ENCODE measurements at regions not wholly inside any gene's neighbourhood (a gene's known extent, or its start where the extent isn't known, plus 50 kb on each side); places are given as distances from the start of the nearest gene placed in this dataset.

DNA sequence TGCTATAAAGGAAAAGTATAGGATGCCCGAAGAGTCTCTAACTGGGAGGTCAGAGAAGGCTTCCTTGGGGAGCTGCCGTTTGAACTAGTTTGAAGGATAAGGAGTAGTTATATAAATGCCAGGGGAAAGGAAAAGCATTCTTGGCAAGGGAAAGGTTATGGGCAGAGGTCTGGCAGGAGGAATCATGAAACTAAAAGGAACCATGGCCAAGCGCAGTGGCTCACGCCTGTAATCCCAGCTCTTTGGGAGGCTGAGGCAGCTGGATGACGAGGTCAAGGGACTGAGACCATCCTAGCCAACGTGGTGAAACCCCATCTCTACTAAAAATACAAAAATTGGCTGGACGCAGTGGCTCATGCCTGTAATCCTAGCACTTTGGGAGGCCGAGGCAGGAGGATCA, 66.8 kb upstream of the EPCAM start:
- WGBS = 79% methylated on average over 8 of the region's 8 CpGs
- no peak for TF ChIP-seq JUND (IDR thresholded peaks at IDR 0.05)
- TF ChIP-seq, protein P1, sequence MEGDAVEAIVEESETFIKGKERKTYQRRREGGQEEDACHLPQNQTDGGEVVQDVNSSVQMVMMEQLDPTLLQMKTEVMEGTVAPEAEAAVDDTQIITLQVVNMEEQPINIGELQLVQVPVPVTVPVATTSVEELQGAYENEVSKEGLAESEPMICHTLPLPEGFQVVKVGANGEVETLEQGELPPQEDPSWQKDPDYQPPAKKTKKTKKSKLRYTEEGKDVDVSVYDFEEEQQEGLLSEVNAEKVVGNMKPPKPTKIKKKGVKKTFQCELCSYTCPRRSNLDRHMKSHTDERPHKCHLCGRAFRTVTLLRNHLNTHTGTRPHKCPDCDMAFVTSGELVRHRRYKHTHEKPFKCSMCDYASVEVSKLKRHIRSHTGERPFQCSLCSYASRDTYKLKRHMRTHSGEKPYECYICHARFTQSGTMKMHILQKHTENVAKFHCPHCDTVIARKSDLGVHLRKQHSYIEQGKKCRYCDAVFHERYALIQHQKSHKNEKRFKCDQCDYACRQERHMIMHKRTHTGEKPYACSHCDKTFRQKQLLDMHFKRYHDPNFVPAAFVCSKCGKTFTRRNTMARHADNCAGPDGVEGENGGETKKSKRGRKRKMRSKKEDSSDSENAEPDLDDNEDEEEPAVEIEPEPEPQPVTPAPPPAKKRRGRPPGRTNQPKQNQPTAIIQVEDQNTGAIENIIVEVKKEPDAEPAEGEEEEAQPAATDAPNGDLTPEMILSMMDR (IDR thresholded peaks at IDR 0.05; ENCODE audit: low read depth, low read length, missing input control) = no peak
- H3K4me1 ChIP-seq (ENCODE audit: control insufficient read depth in 4 of 4, insufficient read depth in 4 of 4, low read length in 3 of 4) = peaks cover 0 to 3% (median 0%) of the 10 kb centered on the region in 4 donors

DNA sequence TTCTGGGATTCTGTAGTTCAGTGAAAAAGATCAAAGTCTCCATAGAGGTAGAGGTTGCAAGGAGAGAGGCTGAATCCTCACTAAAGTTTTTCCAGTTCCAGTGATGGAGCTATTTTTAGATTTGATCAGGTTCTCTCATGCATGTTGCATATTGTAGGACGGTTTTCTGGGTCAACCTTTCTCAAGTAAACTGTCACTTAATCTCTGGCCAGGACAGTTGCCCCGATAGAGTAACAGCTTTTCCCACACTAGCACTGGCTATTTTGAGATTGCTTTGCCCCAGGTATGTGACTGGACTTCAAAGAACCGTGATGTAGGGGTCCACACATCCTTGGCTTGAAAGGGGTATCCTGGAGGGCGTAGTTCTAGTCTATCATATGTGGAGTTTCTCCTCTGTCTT, 67.4 kb upstream of the EPCAM start:
- peaks cover 0 to 3% (median 0%) of the 10 kb centered on the region in 4 donors for H3K4me1 ChIP-seq (ENCODE audit: control insufficient read depth in 4 of 4, insufficient read depth in 4 of 4, low read length in 3 of 4)
- 90% methylated on average over 4 of the region's 4 CpGs for WGBS
- H3K36me3 ChIP-seq (ENCODE audit: control insufficient read depth in 4 of 4, insufficient read depth in 3 of 4, low read depth in 1 of 4, low read length in 3 of 4) = no peaks in the 10 kb centered on the region
- H3K27ac ChIP-seq (ENCODE audit: low read depth in 1 of 2, low read length in 2 of 2) = no peak overlapping the region
- H3K4me3 ChIP-seq (ENCODE audit: low read depth in 1 of 3, low read length in 3 of 3) = no peak overlapping the region
- no peaks in the 10 kb centered on the region for H3K27me3 ChIP-seq (ENCODE audit: control insufficient read depth in 4 of 4, insufficient read depth in 4 of 4, low read length in 3 of 4)
- TF ChIP-seq HNF4A (conservative IDR thresholded peaks at IDR 0.05) (no peak), RXRA (IDR thresholded peaks at IDR 0.05) (no peak), GABPA (IDR thresholded peaks at IDR 0.05 in 1 of 2, conservative IDR thresholded peaks at IDR 0.05 in 1 of 2) (no peak)
- H3K9me3 ChIP-seq (ENCODE audit: control insufficient read depth in 4 of 4, low read length in 3 of 4) = no peaks in the 10 kb centered on the region
- DNase-seq (ENCODE audit: low spot score) = no peak
- no peak overlapping the region for H3K9ac ChIP-seq (ENCODE audit: low read depth in 1 of 2, low read length in 2 of 2)

More for the DNA sequence above, 66.8 kb upstream of the EPCAM start:
- no peak for DNase-seq (ENCODE audit: low spot score)
- H3K36me3 ChIP-seq (ENCODE audit: control insufficient read depth in 4 of 4, insufficient read depth in 3 of 4, low read depth in 1 of 4, low read length in 3 of 4) = no peaks in the 10 kb centered on the region
- H3K9ac ChIP-seq (ENCODE audit: low read depth in 1 of 2, low read length in 2 of 2) = no peak overlapping the region
- H3K27me3 ChIP-seq (ENCODE audit: control insufficient read depth in 4 of 4, insufficient read depth in 4 of 4, low read length in 3 of 4) = no peaks in the 10 kb centered on the region
- no peak overlapping the region for H3K27ac ChIP-seq (ENCODE audit: low read depth in 1 of 2, low read length in 2 of 2)
- H3K4me3 ChIP-seq (ENCODE audit: low read depth in 1 of 3, low read length in 3 of 3) = no peak overlapping the region
- no peaks in the 10 kb centered on the region for H3K9me3 ChIP-seq (ENCODE audit: control insufficient read depth in 4 of 4, low read length in 3 of 4)

DNA sequence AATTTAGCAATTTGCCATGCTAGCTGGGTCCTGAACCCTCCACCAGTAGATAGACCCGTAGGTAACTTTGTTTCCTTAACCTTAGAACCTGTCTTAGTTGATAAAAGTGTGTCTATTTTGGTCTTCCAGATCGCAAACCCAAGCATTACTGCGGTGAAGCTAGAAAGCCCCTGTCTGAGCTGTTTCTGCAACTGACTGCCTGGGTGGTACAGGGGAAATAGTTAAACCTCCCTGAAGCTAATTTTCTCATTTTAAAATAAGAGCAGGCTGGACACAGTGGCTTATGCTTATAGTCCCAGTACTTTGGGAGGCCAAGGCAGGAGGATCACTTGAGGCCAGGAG, 67.9 kb upstream of the EPCAM start:
- no peaks in the 10 kb centered on the region for H3K27me3 ChIP-seq (ENCODE audit: control insufficient read depth in 4 of 4, insufficient read depth in 4 of 4, low read length in 3 of 4)
- no peaks in the 10 kb centered on the region for H3K36me3 ChIP-seq (ENCODE audit: control insufficient read depth in 4 of 4, insufficient read depth in 3 of 4, low read depth in 1 of 4, low read length in 3 of 4)
- no peak overlapping the region for H3K4me3 ChIP-seq (ENCODE audit: low read depth in 1 of 3, low read length in 3 of 3)
- DNase-seq (ENCODE audit: low spot score) = no peak
- no peaks in the 10 kb centered on the region for H3K9me3 ChIP-seq (ENCODE audit: control insufficient read depth in 4 of 4, low read length in 3 of 4)
- TF ChIP-seq JUND (IDR thresholded peaks at IDR 0.05) (no peak), FOXA1 (IDR thresholded peaks at IDR 0.05) (no peak), FOXA2 (IDR thresholded peaks at IDR 0.05) (no peak), NR2F2 (IDR thresholded peaks at IDR 0.05) (no peak)
- TF ChIP-seq, protein P2, sequence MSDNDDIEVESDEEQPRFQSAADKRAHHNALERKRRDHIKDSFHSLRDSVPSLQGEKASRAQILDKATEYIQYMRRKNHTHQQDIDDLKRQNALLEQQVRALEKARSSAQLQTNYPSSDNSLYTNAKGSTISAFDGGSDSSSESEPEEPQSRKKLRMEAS (IDR thresholded peaks at IDR 0.05) = no peak
- H3K27ac ChIP-seq (ENCODE audit: low read depth in 1 of 2, low read length in 2 of 2) = no peak overlapping the region
- H3K4me1 ChIP-seq (ENCODE audit: control insufficient read depth in 4 of 4, insufficient read depth in 4 of 4, low read length in 3 of 4) = peaks cover 0 to 3% (median 0%) of the 10 kb centered on the region in 4 donors
- 83% methylated on average over 3 of the region's 3 CpGs for WGBS
- no peak overlapping the region for H3K9ac ChIP-seq (ENCODE audit: low read depth in 1 of 2, low read length in 2 of 2)

DNA sequence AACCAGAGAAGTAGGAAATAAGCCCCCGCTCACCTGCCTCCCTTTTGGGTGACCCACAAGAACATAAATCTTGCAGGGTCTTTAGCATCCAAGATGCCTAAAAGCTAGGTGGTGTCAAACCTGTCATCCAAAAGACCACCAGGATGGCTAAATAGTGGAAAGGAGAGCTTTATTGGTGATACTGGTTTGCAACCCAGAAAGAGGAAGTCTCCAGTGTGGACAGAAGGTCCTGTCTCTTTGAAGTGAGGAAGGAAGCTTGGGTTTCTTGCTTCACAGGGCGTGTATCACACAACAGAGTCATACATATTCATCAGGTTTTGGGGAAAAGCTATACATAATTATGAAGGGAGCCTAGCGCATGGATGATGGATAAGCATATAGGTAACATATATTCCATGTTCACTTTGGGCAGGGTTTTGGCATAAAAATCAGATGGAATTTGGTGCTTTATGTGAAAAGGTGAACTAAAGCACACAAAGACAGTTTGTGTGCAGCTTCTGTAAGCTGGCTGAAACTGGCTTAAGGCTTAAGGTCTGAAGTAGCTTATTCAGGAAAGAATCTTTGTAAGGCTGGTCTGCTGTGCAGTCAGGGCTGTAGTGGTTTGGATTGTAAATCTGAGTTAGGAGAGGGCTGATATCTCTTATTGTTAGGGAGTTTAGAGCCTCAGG, 68.4 kb upstream of the EPCAM start:
- H3K4me1 ChIP-seq (ENCODE audit: control insufficient read depth in 4 of 4, insufficient read depth in 4 of 4, low read length in 3 of 4) = peaks cover 0 to 3% (median 0%) of the 10 kb centered on the region in 4 donors
- H3K9ac ChIP-seq (ENCODE audit: low read depth in 1 of 2, low read length in 2 of 2) = no peak overlapping the region
- H3K27ac ChIP-seq (ENCODE audit: low read depth in 1 of 2, low read length in 2 of 2) = no peak overlapping the region
- H3K9me3 ChIP-seq (ENCODE audit: control insufficient read depth in 4 of 4, low read length in 3 of 4) = no peaks in the 10 kb centered on the region
- H3K36me3 ChIP-seq (ENCODE audit: control insufficient read depth in 4 of 4, insufficient read depth in 3 of 4, low read depth in 1 of 4, low read length in 3 of 4) = no peaks in the 10 kb centered on the region
- WGBS = 88% methylated on average over 3 of the region's 3 CpGs
- TF ChIP-seq GABPA (IDR thresholded peaks at IDR 0.05 in 1 of 2, conservative IDR thresholded peaks at IDR 0.05 in 1 of 2) (no peak), SP1 (IDR thresholded peaks at IDR 0.05) (no peak), EGR1 (IDR thresholded peaks at IDR 0.05; ENCODE audit: low read depth in 2 of 2) (no peak), RXRA (IDR thresholded peaks at IDR 0.05) (no peak), FOXA2 (IDR thresholded peaks at IDR 0.05) (no peak), HNF4A (conservative IDR thresholded peaks at IDR 0.05) (no peak)
- TF ChIP-seq, protein P2 (IDR thresholded peaks at IDR 0.05) = no peak
- no peak overlapping the region for H3K4me3 ChIP-seq (ENCODE audit: low read depth in 1 of 3, low read length in 3 of 3)
- DNase-seq (ENCODE audit: low spot score) = no peak
- H3K27me3 ChIP-seq (ENCODE audit: control insufficient read depth in 4 of 4, insufficient read depth in 4 of 4, low read length in 3 of 4) = no peaks in the 10 kb centered on the region
